ENCODE measurements at regions not wholly inside any gene's neighbourhood (a gene's known extent, or its start where the extent isn't known, plus 50 kb on each side); places are given as distances from the start of the nearest gene placed in this dataset.

- TF ChIP-seq EZH2phosphoT487 (IDR thresholded peaks at IDR 0.05; ENCODE audit: low read depth), result no peak
Observed at GRCh38 chr5:114018186-114018585, 343.7 kb upstream of the KCNN2 start.

GRCh38 chr5:114038756-114039155 is 323.1 kb upstream of the KCNN2 start:
- Histone ChIP-seq H3K9me3 (ENCODE audit: insufficient read depth, low read length) (no peaks in the 10 kb centered on the region), H3K4me3 (ENCODE audit: low read length) (no peak overlapping the region), H3K9ac (ENCODE audit: low read length) (no peak overlapping the region), H3K27ac (ENCODE audit: low read length) (no peak overlapping the region), H4K20me1 (ENCODE audit: insufficient read depth, low read length) (no peaks in the 10 kb centered on the region), H3K79me2 (ENCODE audit: low read length) (no peaks in the 10 kb centered on the region), H2AFZ (ENCODE audit: low read depth, low read length) (no peak overlapping the region), H3K4me1 (ENCODE audit: low read length) (no peaks in the 10 kb centered on the region), H3K36me3 (replicated peaks; ENCODE audit: low read depth, low read length) (no peaks in the 10 kb centered on the region), H3K27me3 (ENCODE audit: low read depth, low read length) (no peaks in the 10 kb centered on the region), H3K4me2 (ENCODE audit: low read length) (no peak overlapping the region)
- no peak for TF ChIP-seq CTCF (IDR thresholded peaks at IDR 0.05; ENCODE audit: low read depth, low read length)
- no peak for TF ChIP-seq EZH2phosphoT487 (IDR thresholded peaks at IDR 0.05; ENCODE audit: low read depth)

More at GRCh38 chr5:114018186-114018585, 343.7 kb upstream of the KCNN2 start:
- Histone ChIP-seq H3K4me1 (ENCODE audit: low read length) (no peaks in the 10 kb centered on the region), H3K79me2 (ENCODE audit: low read length) (no peaks in the 10 kb centered on the region), H3K4me2 (ENCODE audit: low read length) (no peak overlapping the region), H3K36me3 (replicated peaks; ENCODE audit: low read depth, low read length) (no peaks in the 10 kb centered on the region), H4K20me1 (ENCODE audit: insufficient read depth, low read length) (no peaks in the 10 kb centered on the region), H2AFZ (ENCODE audit: low read depth, low read length) (no peak overlapping the region), H3K27ac (ENCODE audit: low read length) (no peak overlapping the region), H3K9ac (ENCODE audit: low read length) (no peak overlapping the region), H3K9me3 (ENCODE audit: insufficient read depth, low read length) (no peaks in the 10 kb centered on the region), H3K27me3 (ENCODE audit: low read depth, low read length) (no peaks in the 10 kb centered on the region), H3K4me3 (ENCODE audit: low read length) (no peak overlapping the region)

GRCh38 chr5:114050087-114050486 is 311.8 kb upstream of the KCNN2 start:
- Histone ChIP-seq H3K9me3 (ENCODE audit: insufficient read depth, low read length) (no peaks in the 10 kb centered on the region), H3K36me3 (replicated peaks; ENCODE audit: low read depth, low read length) (no peaks in the 10 kb centered on the region), H3K27me3 (ENCODE audit: low read depth, low read length) (no peaks in the 10 kb centered on the region), H3K4me2 (ENCODE audit: low read length) (no peak overlapping the region), H3K27ac (ENCODE audit: low read length) (no peak overlapping the region), H3K79me2 (ENCODE audit: low read length) (no peaks in the 10 kb centered on the region), H3K4me1 (ENCODE audit: low read length) (no peaks in the 10 kb centered on the region), H3K9ac (ENCODE audit: low read length) (no peak overlapping the region), H2AFZ (ENCODE audit: low read depth, low read length) (no peak overlapping the region), H3K4me3 (ENCODE audit: low read length) (no peak overlapping the region), H4K20me1 (ENCODE audit: insufficient read depth, low read length) (no peaks in the 10 kb centered on the region)
- no peak for TF ChIP-seq CTCF (IDR thresholded peaks at IDR 0.05; ENCODE audit: low read depth, low read length)
- TF ChIP-seq EZH2phosphoT487 (IDR thresholded peaks at IDR 0.05; ENCODE audit: low read depth), result no peak

DNA sequence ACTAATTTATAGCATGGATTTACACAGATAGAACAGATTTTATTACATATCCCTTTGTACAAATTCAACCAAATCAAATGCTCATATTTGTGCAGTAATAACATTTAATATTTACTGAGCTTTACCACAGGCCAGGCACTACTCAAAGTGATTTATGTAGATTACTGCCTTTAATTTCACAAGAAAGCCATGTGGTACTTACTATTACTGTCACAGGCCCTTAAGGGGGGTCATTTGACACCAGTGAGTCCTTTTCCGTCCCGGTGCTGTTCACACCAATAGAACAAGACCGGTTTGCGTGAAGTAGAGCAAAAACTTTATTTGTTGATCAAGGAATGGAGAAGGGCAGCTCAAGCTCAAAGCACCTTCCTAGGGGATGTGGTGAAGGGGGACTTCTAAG is 308.5 kb upstream of the KCNN2 start:
- Histone ChIP-seq H3K4me2 (ENCODE audit: low read length) (no peak overlapping the region), H3K36me3 (replicated peaks; ENCODE audit: low read depth, low read length) (no peaks in the 10 kb centered on the region), H3K79me2 (ENCODE audit: low read length) (no peaks in the 10 kb centered on the region), H4K20me1 (ENCODE audit: insufficient read depth, low read length) (no peaks in the 10 kb centered on the region), H2AFZ (ENCODE audit: low read depth, low read length) (no peak overlapping the region), H3K27ac (ENCODE audit: low read length) (no peak overlapping the region), H3K27me3 (ENCODE audit: low read depth, low read length) (no peaks in the 10 kb centered on the region), H3K9ac (ENCODE audit: low read length) (no peak overlapping the region), H3K4me1 (ENCODE audit: low read length) (no peaks in the 10 kb centered on the region), H3K9me3 (ENCODE audit: insufficient read depth, low read length) (no peaks in the 10 kb centered on the region), H3K4me3 (ENCODE audit: low read length) (no peak overlapping the region)
- TF ChIP-seq EZH2phosphoT487 (IDR thresholded peaks at IDR 0.05; ENCODE audit: low read depth) (no peak), CTCF (IDR thresholded peaks at IDR 0.05; ENCODE audit: low read depth, low read length) (no peak)

- no peak for TF ChIP-seq CTCF (IDR thresholded peaks at IDR 0.05; ENCODE audit: low read depth, low read length)
- no peak for TF ChIP-seq EZH2phosphoT487 (IDR thresholded peaks at IDR 0.05; ENCODE audit: low read depth)
- Histone ChIP-seq H3K27me3 (ENCODE audit: low read depth, low read length) (no peaks in the 10 kb centered on the region), H3K4me1 (ENCODE audit: low read length) (no peaks in the 10 kb centered on the region), H4K20me1 (ENCODE audit: insufficient read depth, low read length) (no peaks in the 10 kb centered on the region), H3K27ac (ENCODE audit: low read length) (no peak overlapping the region), H3K9me3 (ENCODE audit: insufficient read depth, low read length) (no peaks in the 10 kb centered on the region), H3K79me2 (ENCODE audit: low read length) (no peaks in the 10 kb centered on the region), H3K4me3 (ENCODE audit: low read length) (no peak overlapping the region), H3K36me3 (replicated peaks; ENCODE audit: low read depth, low read length) (no peaks in the 10 kb centered on the region), H3K9ac (ENCODE audit: low read length) (no peak overlapping the region), H2AFZ (ENCODE audit: low read depth, low read length) (no peak overlapping the region), H3K4me2 (ENCODE audit: low read length) (no peak overlapping the region)
Observed at GRCh38 chr5:114054594-114054993, 307.3 kb upstream of the KCNN2 start.
